ENCODE measurements at regions not wholly inside any gene's neighbourhood (a gene's known extent, or its start where the extent isn't known, plus 50 kb on each side); places are given as distances from the start of the nearest gene placed in this dataset.

DNA sequence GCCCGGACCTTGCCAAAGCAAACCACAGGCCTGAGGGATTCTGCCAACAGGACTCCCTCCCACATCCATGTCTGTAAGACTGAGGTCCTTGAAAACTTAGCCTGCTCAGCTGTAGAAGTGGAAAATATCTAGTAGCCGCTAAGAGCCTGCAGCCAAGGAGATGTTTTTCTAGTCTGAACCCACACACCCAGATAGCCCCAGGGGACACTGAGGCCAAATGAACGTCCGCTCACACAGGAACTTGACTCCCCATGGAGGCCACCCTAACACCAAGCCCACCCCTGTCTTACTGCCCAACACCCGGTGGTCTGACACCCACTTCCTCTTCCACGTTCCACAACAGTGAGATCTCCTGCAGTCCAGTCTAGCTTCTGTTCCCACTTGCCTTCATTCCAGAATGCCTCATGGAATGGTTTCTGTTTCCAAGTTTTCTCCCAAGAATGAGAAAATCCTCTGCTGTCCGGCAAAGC, 174.8 kb downstream of the PLPP3 start:
- no peak for TF ChIP-seq POLR2A (IDR thresholded peaks at IDR 0.05)
- TF ChIP-seq, protein P1, sequence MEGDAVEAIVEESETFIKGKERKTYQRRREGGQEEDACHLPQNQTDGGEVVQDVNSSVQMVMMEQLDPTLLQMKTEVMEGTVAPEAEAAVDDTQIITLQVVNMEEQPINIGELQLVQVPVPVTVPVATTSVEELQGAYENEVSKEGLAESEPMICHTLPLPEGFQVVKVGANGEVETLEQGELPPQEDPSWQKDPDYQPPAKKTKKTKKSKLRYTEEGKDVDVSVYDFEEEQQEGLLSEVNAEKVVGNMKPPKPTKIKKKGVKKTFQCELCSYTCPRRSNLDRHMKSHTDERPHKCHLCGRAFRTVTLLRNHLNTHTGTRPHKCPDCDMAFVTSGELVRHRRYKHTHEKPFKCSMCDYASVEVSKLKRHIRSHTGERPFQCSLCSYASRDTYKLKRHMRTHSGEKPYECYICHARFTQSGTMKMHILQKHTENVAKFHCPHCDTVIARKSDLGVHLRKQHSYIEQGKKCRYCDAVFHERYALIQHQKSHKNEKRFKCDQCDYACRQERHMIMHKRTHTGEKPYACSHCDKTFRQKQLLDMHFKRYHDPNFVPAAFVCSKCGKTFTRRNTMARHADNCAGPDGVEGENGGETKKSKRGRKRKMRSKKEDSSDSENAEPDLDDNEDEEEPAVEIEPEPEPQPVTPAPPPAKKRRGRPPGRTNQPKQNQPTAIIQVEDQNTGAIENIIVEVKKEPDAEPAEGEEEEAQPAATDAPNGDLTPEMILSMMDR (IDR thresholded peaks at IDR 0.05), result no peak
- TF ChIP-seq POLR2AphosphoS5 (IDR thresholded peaks at IDR 0.05), result no peak
- no peak for TF ChIP-seq EP300 (IDR thresholded peaks at IDR 0.05; ENCODE audit: low read depth)
